ENCODE measurements at regions not wholly inside any gene's neighbourhood (a gene's known extent, or its start where the extent isn't known, plus 50 kb on each side); places are given as distances from the start of the nearest gene placed in this dataset.

DNA sequence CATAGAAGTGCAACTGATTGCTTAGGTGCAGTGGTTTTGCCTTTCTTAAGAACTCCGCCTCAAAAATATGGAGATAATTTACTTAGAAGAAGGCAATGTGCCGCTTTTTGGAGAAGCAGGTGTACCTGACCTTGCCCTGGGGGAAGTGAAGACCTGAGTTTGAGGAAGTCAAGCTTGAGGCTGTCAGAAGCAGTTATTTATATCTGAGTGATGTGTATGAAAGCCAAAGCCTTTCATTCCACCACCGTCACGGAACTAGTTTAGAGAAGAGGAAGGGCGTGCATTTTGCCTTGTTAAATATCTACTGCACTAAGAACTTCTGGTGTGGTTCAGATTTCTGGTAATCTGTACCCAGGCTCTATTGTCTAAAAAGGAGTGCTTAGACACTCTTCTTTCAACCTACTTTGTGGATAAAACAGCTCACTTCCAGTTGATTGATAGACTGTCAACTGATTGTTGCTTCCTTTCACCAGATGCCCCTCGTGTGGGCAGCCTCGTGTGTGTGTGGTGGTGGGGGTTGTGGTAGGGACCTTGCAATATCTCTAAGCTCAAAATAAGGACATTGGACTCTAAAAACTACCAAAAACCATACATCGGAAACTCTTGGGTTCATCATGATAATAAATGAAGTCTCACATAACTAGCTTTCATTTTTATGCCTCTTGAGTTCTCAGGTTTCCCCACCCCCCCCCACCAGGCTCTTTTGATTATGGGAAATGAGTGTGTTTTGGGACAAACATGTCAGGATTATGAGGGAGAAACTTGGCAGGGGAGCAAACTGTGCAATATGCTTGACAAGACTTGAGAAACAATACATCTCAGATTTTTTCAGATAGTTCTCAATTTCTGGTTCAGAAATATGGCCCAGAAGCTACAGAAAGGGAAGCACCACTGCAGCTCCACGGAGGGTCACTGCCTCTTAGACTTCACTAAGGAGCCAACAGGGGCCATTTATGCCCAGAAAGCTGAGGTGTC lies 78.6 kb downstream of the ARF6 start:
- DNase-seq (ENCODE audit: low read depth in 1 of 2, low spot score in 1 of 2): peak in 1 of 2 donors; percentile 37

DNA sequence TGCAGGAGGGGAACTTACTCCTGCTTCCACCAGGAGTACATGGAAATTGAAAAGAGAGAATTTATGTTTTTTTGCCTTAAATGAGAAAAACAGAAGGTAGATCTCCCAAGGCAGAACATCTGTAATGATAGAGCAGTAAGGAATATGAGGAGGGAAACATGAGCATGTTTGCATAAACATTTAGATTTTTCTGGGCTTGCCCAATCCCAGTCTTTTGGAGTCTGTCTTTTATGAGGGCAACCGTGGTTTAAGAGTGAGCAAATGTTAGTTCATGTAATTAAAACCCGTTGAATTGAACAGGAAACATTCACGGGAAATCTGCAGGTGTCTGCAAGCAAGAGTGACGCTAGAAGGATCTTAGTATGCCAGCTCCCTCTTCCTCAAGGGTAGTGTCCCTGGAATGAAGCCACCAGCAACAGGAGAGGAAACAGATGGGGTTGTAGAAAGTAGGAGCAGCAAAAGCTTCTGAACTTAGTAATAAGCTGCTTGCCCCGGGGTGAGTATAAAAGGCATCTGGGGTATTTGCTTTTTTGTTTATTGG lies 79.3 kb downstream of the ARF6 start:
- DNase-seq (ENCODE audit: low read depth in 1 of 2, low spot score in 1 of 2): no peak

DNA sequence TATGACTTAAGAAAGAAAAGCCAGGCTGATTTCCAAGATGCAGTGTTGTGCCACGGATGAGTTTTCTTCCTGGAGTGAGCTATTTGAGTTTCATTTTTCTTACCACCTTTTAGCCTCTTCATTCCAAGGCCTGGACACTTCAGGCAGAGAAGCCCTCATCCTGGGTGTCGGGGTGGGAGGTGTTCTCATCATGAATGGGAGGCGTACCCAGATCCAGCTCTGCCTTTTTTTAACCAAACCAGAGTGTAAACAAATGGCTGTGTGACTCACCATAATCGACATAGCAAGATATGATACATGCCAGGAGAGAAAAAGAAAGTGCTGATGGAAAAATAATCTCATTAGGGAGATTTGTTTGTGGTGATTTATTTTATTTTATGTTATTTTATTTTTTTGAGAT lies 79.9 kb downstream of the ARF6 start:
- DNase-seq (ENCODE audit: low read depth in 1 of 2, low spot score in 1 of 2): peak in 1 of 2 donors; percentile 38

DNA sequence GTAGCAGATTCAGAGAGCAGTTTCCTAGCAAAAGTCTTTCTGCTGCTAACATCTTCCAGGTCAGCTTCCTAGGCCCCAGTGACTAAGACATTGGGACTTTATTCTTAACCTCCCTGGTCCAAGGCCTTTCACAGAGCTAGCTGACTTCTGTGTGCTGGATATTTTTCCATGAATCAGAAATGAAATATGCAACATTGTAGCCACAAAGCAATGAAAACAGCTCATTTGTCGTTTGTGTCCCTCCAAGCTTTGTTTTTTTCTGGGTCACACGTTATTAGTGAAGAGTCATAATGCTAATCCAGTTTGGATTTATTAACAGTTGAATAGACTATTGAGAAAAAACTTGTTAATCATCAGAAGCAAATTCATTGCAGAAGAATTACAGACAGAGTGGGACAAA lies 82.4 kb downstream of the ARF6 start:
- DNase-seq (ENCODE audit: low read depth in 1 of 2, low spot score in 1 of 2): no peak

DNA sequence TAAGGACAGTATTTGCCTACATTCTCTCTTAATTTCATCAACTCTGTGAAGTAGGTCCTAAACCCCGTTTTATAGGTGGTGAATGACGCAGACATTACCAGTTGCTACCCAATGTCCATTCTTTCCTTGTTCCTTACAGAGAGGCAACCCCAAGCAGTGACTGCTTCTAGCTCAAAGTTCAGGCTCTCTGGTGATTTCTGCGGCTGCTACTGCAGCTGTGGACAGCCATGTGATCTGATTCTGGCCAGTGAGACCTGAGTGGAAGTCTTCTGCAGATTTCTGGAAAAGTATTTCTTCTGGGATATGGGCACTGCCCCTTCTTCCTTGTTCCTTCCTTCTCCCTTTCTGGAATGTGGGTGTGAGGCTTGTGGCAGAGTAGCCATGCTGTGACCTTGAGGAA lies 82.9 kb downstream of the ARF6 start:
- DNase-seq (ENCODE audit: low read depth in 1 of 2, low spot score in 1 of 2): no peak

DNA sequence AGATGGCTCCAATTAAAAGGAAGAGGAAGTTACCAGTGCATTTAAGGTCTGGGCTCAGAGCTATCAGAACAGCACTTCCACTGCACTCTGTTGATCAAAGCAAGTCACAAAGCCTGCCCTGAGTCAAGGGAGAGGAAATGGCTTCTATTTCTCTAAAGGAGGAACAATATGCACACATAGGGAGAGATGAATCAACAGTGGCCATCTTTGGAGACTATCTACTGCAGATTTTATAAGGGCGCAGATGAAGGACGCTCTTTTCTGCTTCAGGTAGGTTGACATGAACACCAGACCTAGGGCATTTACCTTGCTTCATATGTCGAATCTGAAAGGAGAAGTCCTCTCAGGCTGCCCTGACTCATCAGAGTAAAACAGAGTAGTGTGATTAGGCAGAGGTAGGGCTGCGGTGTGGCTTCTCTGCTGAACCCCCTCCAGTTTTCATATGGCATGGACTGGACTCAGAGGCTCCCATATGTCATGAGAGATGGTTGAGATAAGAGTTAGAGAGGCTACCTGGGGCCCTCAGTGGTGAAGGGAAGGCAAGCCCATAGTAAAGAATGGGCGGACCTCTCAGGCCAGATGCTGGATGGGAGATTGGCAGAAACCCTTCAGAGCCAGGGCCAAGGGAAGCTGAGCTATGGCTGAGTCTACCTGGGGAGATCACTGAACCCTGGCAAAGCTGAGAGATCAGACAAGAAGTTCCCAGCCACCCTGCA lies 84.4 kb downstream of the ARF6 start:
- peak in 1 of 2 donors; percentile 65 for DNase-seq (ENCODE audit: low read depth in 1 of 2, low spot score in 1 of 2)

DNA sequence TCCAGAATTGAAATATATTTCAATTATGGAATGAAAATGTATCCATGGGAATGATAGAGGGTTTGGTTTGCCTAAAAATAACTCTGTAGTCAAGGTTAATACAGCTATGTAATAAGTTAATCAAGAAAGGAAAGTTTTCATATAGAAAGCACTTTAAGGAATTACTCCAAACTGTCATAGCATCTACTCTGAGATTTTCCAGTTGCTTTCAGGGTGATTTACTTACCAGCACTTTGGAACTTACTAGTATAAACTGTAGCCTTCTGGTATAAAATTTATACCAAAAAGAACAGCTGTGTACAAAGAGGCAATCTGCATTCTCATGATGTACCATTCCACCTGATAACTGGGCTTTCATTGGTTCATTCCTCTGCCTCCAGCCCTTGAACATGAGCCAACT lies 87.1 kb downstream of the ARF6 start:
- no peak for DNase-seq (ENCODE audit: low read depth in 1 of 2, low spot score in 1 of 2)

DNA sequence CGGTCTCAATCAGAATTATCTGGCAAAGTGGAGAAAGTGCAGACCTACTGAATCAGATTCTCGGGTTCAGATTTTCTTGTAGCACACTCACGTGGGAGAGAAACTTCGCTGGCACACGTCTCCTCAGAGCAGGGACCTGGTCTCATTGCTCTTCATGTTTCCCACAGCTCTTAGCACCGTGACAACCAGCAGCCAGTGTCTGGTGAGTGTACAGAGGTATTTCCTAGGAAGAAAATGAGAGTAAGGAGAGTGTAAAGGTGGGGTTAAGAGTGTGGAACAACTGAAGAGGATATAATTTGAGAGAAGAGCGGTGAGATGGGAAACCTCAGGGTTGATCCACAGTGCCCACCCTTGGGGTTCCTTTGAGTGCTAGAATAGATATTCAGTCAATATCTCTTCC lies 89.2 kb downstream of the ARF6 start:
- no peak for DNase-seq (ENCODE audit: low read depth in 1 of 2, low spot score in 1 of 2)

DNA sequence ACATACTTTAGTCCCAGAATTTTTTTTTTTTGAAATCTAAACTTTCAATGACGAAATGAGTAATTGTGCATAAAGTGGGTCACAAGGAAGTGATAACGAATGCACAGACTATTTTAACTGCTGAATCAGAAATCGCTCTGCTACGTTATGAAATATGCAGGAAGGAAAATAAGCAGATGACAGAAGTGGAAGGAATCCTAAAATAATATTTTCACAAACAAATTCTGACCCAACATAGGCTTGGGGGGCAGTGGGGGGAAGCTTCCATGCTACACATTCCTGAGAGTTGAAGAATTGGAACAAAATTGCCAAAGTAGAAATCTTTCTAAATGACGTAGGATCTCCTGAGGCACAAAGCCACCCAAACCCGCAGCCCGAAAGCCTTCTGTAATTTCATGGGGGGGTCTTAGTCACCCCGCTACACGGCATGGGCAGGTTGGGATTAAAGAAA lies 89.6 kb downstream of the ARF6 start:
- DNase-seq (ENCODE audit: low read depth in 1 of 2, low spot score in 1 of 2): no peak

DNA sequence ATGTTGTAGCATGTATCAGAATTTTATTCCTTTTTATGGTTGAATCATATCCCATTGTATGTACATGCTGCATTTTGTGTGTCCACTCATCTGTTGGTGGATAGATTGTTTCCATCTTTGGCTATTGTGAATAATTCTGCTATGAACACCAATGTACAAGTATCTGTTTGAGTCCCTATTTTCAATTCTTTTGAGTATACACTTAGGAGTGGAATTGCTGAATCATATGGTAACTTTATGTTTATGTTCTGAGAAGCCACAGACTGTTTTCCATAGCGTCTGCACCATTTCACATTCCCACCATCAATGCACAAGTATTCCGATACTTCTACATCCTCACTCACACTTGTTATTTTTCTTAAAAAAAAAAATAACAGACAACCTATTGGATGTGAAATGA lies 91.5 kb downstream of the ARF6 start:
- no peak for DNase-seq (ENCODE audit: low read depth in 1 of 2, low spot score in 1 of 2)

DNA sequence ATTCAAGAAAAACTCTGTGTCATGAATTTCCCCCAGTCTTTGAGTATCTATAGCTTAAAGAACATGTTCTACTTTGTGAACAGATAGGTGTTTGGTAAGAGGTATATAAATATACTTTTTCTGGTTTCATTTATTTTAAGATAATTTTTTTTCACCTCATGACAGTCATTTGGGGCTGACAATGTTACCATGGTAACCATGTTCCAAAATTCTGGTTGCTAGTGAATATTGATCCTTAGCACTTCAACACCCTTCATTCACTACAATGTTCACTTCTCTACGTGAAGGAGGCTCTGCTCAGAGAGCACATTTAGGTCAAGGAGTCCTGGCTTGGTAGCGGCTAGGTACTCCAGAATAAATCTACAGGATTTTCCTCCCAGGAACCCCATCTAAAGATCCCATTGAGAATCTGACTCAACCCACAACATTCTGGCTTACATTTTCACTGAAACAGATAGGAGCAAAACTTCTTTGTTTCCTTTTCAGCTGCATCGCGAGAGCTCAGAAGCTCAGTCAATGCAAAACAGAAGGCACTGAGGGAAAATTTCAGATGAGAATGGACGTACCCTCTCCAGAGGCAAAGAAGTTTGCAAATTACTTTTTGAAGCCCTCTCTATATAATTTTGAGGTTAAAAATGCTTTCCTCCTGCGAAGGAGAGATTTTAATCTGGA lies 93.6 kb downstream of the ARF6 start:
- no peak for DNase-seq (ENCODE audit: low read depth in 1 of 2, low spot score in 1 of 2)

DNA sequence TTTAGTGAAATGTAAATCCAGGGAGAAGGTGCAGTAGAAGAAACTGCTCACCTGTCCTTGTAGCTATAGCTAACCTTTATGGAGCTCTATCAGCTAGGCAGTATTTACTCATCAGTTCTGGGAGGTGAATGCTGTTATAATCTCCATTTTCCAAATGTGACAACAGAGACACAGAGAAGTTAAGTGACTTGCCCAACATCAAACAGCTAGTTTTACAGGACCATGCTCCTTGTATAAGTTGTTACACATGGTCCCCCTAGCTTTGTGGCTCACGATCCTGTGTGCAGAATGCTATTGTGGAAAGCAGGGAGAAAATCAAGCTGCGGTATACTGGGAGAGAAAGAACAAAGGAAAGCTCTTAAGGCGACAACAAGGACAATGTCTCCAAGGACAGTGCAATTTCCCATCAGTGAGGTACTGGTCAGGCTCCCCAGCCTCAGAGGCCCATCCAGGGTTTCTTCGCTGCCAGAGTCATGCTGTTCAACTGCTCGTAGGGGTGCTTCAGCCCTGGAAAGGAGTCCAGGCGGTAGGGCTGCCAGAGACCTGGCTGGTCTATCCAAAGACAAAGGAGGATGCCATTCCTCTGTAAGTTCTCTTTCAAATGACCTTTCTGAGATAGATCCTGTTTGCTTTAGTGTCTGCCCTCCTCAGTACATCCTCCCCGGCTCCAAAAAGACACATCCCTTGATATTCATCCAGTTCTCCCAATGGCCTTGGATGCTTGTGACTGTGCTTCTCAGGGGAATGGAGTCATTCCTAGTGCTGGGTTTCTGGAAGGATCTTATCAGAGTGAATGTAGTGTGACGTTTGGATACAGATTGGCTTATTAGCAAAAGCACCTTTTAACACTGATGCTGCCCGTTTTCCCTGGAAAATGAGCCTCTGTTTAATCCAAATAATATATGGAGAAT lies 95.5 kb downstream of the ARF6 start:
- DNase-seq (ENCODE audit: low read depth in 1 of 2, low spot score in 1 of 2): no peak

DNA sequence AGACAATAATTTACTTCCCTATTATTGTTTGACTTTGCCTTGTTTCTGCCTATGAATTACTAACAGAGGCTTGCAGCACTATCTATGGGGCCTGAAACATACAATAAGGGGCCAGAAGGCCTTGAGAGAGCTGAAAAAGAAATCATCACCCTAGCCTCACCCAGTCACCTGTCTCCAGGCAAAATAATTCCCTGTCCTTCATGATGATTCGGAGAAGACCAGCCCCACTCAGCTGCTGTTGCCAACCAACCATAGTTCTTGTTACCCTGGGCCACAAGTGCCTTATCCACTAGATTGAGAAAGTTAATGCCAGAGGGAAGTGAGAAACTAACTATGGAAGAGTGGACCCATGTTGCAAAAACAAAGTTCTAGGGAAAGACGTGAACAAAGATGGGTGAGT lies 97.1 kb downstream of the ARF6 start:
- no peak for DNase-seq (ENCODE audit: low read depth in 1 of 2, low spot score in 1 of 2)

DNA sequence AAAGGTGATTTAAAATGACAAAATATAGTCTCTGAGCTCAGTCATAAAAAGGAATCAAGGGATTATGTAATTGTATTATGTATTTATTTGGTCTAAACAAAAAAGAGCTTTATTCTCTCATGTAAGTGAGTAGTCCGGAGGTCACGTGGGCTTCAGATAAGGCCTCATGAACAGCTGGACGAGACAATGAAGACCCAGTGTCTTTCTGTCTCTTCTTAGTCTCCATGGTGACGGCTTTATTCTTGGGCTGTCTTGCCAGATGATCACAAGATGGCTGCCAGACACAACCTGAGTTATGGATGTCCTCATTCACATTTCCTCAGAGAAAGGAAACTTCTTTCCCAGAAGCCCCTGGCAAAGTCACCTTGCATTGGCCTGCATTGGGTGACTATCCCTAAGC lies 98.6 kb downstream of the ARF6 start:
- DNase-seq (ENCODE audit: low read depth in 1 of 2, low spot score in 1 of 2): no peak

DNA sequence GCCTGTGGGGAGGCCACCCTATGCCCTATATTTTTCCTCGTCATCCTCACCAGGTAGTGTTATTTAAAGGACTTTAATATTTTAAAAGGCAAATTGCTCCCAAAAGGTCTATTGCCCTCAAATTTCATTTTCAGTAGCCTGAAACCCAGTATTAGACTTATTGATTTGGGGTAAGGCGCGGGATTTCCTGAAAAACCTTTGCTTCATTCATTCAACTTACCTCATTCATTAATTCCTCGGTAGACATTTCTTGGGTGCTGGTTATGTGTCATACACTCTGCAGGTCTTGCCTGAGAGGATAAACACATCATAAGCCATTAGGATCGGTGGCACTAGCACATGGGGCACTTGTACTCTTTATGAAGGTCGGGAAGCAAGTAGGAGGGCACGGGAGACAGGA lies 99.2 kb downstream of the ARF6 start:
- DNase-seq (ENCODE audit: low read depth in 1 of 2, low spot score in 1 of 2): no peak

DNA sequence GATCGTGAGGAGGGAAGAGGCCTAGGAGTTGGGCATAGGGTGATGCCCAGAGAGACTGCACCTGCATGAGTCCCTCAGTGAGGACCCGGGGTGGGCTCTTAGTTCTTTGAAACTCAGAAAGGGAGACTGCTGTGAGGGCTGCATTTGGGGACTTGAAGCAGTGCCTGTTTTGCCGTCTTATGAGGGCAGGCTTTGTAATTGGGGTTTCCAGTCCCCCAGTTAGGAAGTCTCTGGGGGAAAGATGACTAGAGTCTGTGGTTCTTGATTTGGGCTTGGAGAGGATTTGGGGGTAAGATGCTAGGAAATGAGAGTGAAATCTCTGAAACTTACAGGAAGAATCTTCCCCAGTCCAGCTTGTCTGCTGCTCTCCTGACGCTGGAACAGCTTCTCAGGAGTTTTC lies 99.6 kb downstream of the ARF6 start:
- DNase-seq (ENCODE audit: low read depth in 1 of 2, low spot score in 1 of 2): no peak

DNA sequence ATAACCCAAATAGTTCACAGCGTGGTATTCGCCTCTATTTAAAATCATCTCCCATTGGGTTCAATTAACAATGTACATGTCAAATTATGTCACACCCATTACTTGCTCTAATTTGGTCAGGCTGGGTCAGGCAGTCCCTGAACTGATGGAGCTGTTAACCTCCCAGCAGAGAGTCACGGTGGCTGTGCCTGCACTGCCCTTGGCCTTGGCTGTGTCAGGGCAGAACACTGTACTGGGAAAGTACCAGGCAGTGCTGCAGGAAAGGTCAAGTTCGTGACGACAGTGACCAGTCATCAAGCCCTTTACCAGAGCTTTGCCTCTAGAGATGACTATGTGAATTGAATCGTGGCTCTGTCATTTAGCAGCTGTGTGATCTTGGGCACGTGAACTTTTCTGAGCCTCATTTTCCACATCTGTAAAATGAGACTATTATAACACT lies 100.0 kb downstream of the ARF6 start:
- DNase-seq (ENCODE audit: low read depth in 1 of 2, low spot score in 1 of 2): no peak

DNA sequence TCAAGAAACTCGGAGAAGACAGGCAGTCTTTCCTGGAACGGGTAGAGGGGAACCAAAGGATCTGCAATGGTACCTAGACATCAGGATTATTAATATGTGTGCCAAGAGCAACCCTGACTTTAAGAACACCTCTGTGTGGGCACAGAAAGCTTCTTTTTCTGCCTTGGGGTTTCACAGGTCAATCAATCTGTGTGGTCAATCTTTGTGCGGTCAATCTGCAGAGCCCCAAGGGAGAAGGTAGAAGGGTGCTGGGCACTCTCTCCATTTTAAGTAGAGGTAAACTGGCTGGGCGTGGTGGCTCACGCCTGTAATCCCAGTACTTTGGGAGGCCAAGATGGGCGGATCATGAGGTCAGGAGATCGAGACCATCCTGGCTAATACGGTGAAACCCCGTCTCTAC lies 100.7 kb downstream of the ARF6 start:
- DNase-seq (ENCODE audit: low read depth in 1 of 2, low spot score in 1 of 2): no peak

DNA sequence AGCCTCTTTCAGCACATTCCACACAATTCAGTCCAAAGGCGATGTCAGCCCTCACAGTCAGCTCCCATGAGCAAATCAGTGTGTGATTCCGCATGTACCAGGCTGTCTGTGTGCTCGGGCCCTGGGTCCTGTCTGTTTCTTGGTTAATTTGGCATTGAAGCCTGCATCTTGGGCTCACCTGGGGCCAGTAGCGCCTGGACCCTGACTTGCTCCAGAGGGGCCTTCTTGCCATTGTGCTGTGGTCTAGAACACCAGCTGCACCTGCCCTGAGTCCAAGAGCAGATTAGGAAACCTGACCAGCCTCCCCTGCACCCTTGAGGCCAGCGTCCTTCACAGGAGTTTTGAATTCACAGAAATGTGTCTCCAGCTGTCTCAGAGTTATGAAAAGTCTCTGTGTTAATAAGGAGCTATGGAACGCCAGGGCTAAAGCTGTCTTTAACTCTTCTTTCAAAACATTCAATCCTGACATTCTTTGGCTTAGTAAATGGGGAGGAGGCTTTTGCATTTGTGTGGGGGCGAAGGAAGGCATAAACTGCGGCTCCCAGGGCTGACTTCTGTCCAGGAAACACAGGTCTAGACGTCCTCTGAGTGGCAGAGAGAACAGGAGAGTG lies 102.2 kb downstream of the ARF6 start:
- DNase-seq (ENCODE audit: low read depth in 1 of 2, low spot score in 1 of 2): no peak

DNA sequence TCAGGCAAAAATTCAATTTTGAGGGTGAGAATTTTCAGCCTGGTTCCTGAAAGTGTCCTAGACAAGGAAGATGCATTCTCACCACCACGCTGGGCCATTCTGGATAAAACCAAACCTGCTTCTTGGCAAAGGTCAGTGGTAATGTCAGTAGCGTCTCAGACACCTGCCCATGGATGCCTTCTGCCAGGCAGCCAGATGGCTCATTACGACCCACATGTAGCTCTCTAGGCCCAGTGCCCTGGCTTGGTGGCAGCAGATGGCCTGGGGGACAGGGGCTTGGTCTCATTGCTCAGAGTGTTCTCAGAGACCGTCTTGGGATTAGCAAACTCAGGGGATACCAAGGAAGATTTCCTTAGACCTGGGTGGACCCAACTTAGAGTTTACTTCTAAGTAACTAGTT lies 105.1 kb downstream of the ARF6 start:
- no peak for DNase-seq (ENCODE audit: low read depth in 1 of 2, low spot score in 1 of 2)

All from activated CD4-positive, alpha-beta T cell treated with anti-CD3 and anti-CD28 coated beads, Interleukin-2, amount 50 U/mL, for 24 hours (primary cell).